GM04503 (cell line): ENCODE measurements at regions not wholly inside any gene's neighbourhood (a gene's known extent, or its start where the extent isn't known, plus 50 kb on each side); places are given as distances from the start of the nearest gene placed in this dataset.

Source experiments
- DNase-seq: peaks from one replicate; pipeline ENCODE4 v3.0.0-alpha.2; 2012; ENCODE audit warnings: low read depth

- no peak for DNase-seq
These were observed 552.5 kb upstream of the EEF2KMT start for GRCh38 chr16:5649762-5650743.

DNA sequence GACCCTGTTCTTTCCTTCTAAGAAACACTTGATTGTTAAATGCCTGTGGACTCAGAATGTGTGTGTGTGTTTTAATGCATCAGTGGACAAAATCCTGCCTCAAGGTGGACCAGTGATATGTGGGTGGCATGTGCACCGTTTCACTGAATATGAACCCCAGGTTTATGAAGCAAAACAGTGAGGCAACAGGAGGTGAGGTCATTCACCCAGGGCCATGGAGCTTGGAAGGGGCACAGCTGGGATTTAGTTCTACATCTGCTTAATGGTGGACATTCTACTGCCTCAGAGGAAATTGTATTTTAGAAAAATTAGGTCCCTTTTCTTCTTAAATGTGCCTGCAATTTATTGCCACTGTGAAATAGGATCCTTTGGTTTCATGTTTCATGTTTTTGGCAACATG, 549.5 kb upstream of the EEF2KMT start:
- DNase-seq: no peak

DNA sequence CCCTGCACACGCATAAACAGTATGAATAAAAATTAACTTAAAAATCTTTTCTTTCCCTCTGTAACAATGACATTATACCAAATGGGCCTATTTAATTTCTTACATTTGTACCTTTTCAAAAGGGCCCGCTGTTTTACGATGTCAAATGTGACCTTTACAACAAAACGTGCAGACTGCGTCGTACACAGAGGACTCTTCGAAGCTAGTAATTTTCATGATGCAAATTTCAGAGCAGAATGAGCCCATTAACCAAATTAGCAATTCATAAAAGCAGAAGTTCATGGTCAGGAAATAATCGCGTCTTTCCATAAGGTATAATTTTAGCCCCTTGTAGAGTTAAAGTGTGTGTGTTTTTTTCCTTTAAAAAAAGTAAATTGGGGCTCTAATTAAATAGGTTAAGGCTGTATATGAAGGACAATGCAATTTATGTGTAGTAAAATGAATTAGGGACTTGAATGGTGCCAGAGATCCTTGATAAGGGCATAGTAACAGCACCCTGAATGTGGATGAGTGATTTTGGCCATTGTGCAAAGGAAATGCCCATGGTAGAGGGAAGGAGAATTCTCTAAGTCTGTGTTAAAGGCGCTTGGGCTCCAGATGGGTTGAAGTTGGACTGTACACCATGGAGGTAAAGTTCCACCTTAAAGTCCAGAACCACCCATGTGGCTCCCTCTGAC, 546.4 kb upstream of the EEF2KMT start:
- no peak for DNase-seq

DNA sequence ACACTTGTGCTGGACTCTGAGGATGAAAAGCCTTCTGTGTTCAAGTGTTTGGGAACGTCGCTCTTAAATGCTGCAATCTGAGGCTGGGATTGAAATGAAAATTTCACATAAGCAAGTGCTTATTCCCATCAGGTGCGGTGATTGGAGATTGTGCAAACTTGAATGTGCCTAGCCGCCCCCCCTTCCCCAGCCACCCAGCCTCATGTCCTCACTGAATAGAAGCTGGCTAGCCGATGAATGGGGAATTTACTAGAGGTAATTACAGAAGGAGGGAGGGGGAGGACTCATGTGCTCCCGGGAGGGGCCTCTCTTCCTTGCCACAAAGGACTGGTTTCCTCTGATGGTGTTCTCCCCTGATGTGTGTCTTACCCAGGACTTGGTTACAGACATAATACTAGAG, 544.8 kb upstream of the EEF2KMT start:
- DNase-seq: no peak

DNA sequence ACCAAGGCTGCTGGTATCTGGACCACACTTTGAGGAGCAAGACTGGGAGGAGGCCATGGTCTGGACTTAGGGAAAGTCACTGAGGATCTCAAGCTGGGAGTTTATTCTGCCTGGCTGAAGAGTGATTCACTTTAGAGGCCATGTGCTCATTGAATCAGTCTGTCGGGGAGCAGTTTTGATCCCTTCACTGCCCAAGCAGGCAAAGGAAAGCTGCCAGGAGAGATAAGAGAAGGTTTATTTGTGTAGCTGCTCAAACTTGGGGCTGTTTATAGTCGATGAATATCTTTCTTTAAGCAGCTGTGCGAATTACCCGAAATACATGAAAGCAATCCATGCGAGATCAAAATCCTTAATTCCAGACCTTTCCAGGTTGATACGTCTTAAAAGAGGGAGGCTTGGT, 544.4 kb upstream of the EEF2KMT start:
- no peak for DNase-seq

DNA sequence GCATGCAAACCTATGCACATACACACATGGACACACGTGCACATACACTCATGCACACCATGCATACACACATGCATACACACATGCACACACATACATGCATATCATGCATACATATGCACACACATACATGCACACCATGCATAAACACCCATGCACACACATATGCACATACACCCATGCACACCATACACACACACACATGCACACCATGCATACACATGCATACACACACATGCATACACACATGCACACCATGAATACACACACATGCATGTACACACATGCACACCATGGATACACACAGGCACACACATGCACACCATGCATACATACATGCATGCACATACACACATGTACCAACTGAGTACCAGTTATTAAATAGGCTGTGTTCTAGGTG, 543.3 kb upstream of the EEF2KMT start:
- DNase-seq: no peak

DNA sequence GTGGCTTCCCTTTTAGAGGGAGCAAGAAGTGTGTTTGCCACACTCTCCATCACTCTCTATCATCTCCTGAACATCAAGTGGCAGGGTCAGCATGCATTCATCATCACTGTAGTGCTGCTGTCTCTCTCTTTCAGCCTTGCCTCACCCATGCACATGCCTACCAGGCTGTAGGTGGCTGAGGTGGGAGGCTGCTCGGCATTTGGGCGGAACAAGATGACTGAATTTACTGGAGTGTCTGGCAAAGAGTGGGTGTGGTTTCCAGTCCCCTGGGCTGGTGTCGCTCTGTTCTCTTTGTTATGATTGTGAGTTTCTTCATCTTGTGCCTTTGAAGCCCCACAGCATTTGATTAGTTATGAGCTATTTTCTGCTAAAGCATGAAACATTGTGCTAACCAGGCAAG, 541.9 kb upstream of the EEF2KMT start:
- no peak for DNase-seq

GRCh38 chr16:5635331-5635730, 537.7 kb upstream of the EEF2KMT start:
- DNase-seq: no peak

- no peak for DNase-seq
These were observed 537.1 kb upstream of the EEF2KMT start for GRCh38 chr16:5634666-5635180.

- DNase-seq: no peak
These were observed 536.3 kb upstream of the EEF2KMT start for GRCh38 chr16:5633845-5634440.

DNA sequence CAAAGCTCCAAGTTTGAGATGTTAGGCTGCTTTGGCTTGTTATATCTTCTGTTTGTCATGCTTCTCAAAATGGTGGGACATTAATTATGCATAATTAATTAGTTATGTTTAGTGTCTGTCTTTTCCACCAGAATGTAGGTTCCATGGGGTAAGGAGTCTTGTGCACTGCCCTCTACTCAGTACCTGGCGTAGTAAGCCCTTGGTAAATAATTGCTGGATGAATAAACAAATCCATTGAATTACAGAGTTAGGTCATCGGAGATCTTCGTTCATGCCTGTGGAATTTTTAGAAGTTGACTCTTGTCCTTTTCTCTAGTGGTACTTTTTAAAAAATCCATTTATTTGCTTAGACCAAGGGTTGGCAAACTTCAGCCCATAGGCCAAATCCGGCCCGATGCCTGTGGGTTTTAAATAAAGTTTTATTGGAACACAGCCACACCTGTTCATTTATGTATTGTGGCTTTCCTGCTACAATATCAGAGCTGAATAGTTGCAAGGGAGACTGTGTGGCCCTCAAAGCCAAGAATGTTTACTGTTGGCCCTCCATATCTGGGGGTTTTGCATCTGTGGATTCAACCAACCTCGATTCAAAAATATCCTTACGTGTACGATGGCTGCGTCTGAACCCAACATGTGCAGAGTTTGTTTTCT, 524.8 kb upstream of the EEF2KMT start:
- DNase-seq: no peak

DNA sequence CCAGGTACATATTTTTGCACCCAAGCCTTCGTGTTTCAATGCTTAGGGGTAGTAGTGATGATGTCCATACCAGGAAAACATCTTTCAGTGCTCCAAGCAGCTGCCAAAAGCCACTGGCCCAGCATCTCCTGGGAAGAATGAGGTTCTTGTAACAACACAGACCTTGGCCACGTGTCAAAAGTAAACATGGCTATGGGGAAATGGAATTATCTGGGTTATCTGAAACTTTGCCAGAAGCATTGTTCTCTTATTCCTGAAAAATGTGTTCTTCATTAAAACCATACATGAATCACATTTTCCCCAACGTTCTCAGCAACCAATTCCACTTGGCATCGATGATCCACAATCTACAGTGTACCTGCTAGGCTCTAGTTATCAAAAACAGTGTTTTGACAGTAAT, 524.2 kb upstream of the EEF2KMT start:
- DNase-seq: no peak

- DNase-seq: no peak
These were observed 521.7 kb upstream of the EEF2KMT start for GRCh38 chr16:5619304-5619703.

GRCh38 chr16:5616841-5617240, 519.2 kb upstream of the EEF2KMT start:
- DNase-seq: no peak

DNA sequence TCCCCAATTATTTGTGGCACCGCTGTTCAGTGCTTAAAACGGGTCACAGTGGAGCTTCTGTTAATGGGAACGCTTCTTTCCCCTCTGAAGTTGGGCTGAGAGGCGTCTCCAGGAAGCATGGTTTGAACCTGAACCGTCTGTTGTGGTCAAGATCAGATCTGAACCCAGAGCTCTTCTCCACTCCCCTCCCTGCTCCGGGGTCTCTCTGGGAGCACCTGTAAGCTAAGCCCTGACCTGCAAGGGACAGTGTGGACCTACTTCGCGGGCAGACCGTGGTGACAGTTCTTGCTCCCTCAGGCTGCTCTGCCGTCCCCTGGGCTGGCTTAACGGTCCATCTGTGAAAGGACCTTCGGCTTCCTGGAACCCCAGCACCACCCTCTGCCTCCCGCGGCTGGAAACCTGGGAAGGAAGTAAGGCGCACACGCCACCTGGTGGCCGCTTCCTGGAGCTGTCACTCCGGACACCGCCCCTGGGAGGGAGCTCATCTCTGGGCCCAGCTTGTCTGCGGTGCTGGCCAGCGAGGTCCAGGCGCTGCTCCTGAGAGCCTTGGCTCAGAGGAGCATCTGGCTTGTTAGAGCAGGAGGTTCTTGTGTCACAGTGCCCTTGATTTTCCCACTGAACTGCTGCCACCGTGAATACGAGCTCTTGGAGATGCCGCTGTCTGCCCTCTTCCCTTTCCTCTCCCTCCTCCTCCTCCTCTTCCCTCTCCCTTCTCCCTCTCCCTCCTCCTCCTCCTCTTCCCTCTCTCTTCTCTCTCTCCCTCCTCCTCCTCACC, 518.5 kb upstream of the EEF2KMT start:
- no peak for DNase-seq

- DNase-seq: no peak
These were observed 509.6 kb upstream of the EEF2KMT start for GRCh38 chr16:5607169-5607568.

DNA sequence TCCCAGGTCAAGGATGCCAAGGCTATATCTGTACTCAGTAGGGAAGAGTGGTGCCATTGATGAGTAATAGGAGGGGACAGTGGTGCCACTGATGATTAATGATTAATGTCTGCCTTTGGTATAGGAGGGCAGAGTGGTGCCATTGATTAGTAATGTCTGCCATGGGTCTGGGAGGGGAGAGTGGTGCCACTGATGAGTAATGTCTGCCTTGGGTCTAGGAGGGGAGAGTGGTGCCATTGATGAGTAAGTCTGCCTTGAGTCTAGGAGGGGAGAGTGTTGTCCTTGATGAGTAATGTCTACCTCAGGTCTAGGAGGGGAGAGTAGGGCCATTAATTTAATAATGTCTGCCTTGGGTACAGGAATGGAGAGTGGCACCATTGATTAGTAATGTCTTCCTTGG, 507.8 kb upstream of the EEF2KMT start:
- DNase-seq: no peak

DNA sequence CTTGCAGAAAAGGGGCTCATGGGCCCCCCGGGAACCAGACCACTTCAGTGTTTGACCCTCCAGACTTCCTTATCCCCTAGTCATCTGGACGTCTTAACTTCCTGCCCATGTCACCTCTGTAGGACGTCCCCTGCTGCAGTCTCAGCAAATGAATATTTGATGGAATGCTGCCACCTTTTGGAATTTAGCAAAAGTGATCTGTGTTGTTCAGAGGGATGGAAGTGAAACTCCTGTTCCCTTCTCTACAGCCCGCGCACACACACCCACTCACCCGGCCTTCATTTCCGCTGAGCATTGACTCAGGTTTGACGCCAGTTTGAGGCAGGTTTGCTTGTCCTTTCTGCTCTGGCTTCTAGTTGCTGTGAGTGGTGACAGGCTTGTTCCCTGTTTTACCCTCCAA, 507.2 kb upstream of the EEF2KMT start:
- DNase-seq: no peak

DNA sequence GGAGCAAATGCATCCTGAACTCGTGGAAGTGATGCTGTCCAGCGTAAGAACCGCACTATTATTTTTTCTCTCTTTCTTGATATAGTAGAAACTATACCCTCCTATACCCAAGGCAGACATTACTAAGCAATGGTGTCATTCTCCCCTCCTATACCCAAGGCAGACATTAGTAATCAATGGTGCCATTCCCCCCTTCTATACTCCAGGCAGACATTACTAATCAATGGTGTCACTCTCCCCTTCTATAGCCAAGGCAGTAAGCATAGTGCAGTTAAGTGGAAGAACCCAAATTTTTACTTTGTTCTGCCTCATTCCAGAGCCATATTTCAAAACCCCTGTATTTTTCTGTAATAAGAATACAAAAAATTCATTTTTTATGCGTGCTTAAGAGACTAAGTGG, 506.2 kb upstream of the EEF2KMT start:
- DNase-seq: no peak

DNA sequence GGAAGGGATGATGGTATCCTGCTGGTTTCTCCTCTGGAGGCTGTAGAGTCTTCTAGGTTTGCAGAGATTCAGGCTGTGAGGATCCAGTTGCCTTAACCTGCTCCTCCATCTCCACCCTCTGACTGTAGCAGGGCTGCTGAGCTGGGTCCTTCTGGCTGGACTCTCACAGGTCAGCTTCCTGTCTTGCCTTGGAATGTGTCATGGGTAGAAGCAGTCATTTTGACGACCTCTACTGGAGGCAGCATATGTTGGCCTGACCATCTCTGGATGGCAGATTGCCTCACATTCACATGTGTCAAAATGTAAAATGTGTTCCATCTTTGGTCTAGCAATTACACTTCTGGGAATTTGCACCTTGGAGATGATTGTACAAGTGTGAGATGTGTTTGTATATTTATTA, 504.4 kb upstream of the EEF2KMT start:
- no peak for DNase-seq

DNA sequence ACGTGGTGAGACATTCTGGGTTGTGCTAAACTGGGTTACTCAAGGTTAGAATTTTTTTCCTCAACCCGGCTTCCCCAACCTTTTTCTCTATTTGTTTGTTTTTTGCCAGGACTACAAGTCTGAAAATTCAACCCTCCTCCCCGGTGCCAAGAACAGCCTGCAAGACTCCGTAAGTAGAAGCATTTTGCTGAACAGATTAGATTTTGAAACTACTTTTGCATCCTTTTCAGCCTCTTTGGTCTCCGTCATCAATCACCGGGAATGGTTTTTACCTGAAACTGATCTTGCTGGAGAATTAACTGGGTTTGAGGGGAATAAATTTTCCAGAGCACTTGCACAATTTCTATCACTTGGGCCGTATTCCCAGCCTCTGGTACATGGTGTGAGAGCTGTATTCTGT, 501.2 kb upstream of the EEF2KMT start:
- DNase-seq: no peak

DNA sequence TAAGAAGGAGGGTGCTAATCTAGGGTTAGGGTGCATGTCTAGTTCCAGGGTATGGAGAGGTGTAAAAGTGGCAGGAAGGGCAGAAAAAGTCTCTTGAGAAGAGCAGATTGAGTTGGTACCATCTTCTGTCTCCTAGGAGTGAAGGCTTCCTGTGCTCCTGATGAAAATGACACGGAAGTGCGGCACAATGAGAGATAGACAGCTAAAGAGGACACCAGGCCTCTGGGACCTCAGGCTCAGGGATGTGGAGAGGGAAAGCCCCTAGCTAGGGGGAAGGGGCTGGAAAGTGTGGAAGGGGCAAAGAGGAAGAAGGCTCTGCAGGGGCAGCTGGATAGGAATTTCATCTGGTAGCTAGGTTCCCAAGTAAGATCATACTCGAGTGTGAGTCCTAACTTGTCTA, 498.3 kb upstream of the EEF2KMT start:
- DNase-seq: no peak
